Lower leg skin (tissue), 4 donors: ENCODE measurements at regions not wholly inside any gene's neighbourhood (a gene's known extent, or its start where the extent isn't known, plus 50 kb on each side); places are given as distances from the start of the nearest gene placed in this dataset.

Experiments used
- DNase-seq, 2 donors: peaks; one replicate each; pipeline ENCODE4 v3.0.0-alpha.2; 2019; ENCODE audit warnings: low spot score in 2 of 2
- H3K4me3 ChIP-seq: fragments of 200-600 bp; sonication (generic); 2 replicates; pipeline ENCODE4 v1.5.1; 2017; ENCODE audit warnings: mild to moderate bottlenecking, low read depth; ENCODE audit not compliant: poor library complexity, severe bottlenecking
- CTCF ChIP-seq, 3 donors: fragments of 450-650 bp; IDR thresholded peaks; one replicate each; pipeline ENCODE4 v1.5.1; 2016; ENCODE audit warnings: antibody characterized with exemption in 3 of 3, mild to moderate bottlenecking in 3 of 3, moderate library complexity in 2 of 3
- POLR2A ChIP-seq, 2 donors: fragments of 450-650 bp; IDR thresholded peaks; one replicate each; pipeline ENCODE4 v1.6.1; 2016 to 2017; ENCODE audit warnings: antibody characterized with exemption in 2 of 2, mild to moderate bottlenecking in 1 of 2, moderate library complexity in 1 of 2
- WGBS, 2 donors: methylation state at CpG; one replicate each; pipeline ENCODE4 v1.1.5; 2018; 5-methylcytosine and 5-hydroxymethylcytosine counted together
- intact Hi-C: fragments of 100-400 bp; cut with DNase I; formaldehyde crosslinking; loops from one replicate; pipeline ENCODE4 v1.15.0; 2023; ENCODE audit warnings: low total_unique reads

GRCh38 chr5:74272024-74272775, 368.3 kb downstream of the ENC1 start:
- TF ChIP-seq CTCF (IDR thresholded peaks at IDR 0.05) (no peak), POLR2A (IDR thresholded peaks at IDR 0.05) (no peak)
- no peak overlapping the region for H3K4me3 ChIP-seq
- no peak for DNase-seq
- 74 to 84% methylated on average over 2 of the region's 2 CpGs for WGBS, 2 donors
- intact Hi-C loops = no loop called here

- 88 to 94% methylated on average over 5 of the region's 5 CpGs for WGBS, 2 donors
- no peak overlapping the region for H3K4me3 ChIP-seq
- DNase-seq = no peak
- intact Hi-C loops = no loop called here
- TF ChIP-seq POLR2A (IDR thresholded peaks at IDR 0.05) = no peak
- no peak for TF ChIP-seq CTCF (IDR thresholded peaks at IDR 0.05)
Observed at GRCh38 chr5:74268297-74268696, 372.2 kb downstream of the ENC1 start.

GRCh38 chr5:74266836-74267235, 373.7 kb downstream of the ENC1 start:
- WGBS, 2 donors = 91% methylated on average over 5 of the region's 5 CpGs
- H3K4me3 ChIP-seq = no peak overlapping the region
- TF ChIP-seq POLR2A (IDR thresholded peaks at IDR 0.05) (no peak), CTCF (IDR thresholded peaks at IDR 0.05) (no peak)
- intact Hi-C loops = no loop called here
- no peak for DNase-seq

- no peak for TF ChIP-seq CTCF (IDR thresholded peaks at IDR 0.05)
- no peak for TF ChIP-seq POLR2A (IDR thresholded peaks at IDR 0.05)
- intact Hi-C loops = no loop called here
- WGBS, 2 donors = 87 to 90% methylated on average over 2 of the region's 2 CpGs
- DNase-seq = no peak
- no peak overlapping the region for H3K4me3 ChIP-seq
Observed at GRCh38 chr5:74266132-74266531, 374.4 kb downstream of the ENC1 start.

GRCh38 chr5:74262544-74263207, 377.9 kb downstream of the ENC1 start:
- intact Hi-C loops = no loop called here
- DNase-seq = no peak
- 90 to 91% methylated on average over 1 of the region's 1 CpG for WGBS, 2 donors
- TF ChIP-seq POLR2A (IDR thresholded peaks at IDR 0.05) = no peak
- no peak for TF ChIP-seq CTCF (IDR thresholded peaks at IDR 0.05)
- H3K4me3 ChIP-seq = no peak overlapping the region
